Erythroblast (primary cell): ENCODE measurements at regions not wholly inside any gene's neighbourhood (a gene's known extent, or its start where the extent isn't known, plus 50 kb on each side); places are given as distances from the start of the nearest gene placed in this dataset.

Source experiments
- GATA1 ChIP-seq: IDR thresholded peaks from 2 replicates; pipeline ENCODE4 v1.6.1; 2011; ENCODE audit warnings: low read depth, mild to moderate bottlenecking, control low read depth, low read length, moderate library complexity
- POLR2A ChIP-seq: IDR thresholded peaks from 2 replicates; pipeline ENCODE4 v1.6.1; 2011; ENCODE audit warnings: mild to moderate bottlenecking, low read length

- TF ChIP-seq POLR2A (no peak), GATA1 (no peak)
Measured at GRCh38 chr2:128467321-128467969, 148.8 kb upstream of the HS6ST1 start.
